HG02973 (cell line): ENCODE measurements at regions not wholly inside any gene's neighbourhood (a gene's known extent, or its start where the extent isn't known, plus 50 kb on each side); places are given as distances from the start of the nearest gene placed in this dataset.

Experiments
- ATAC-seq: cut with Tn5 transposase; IDR thresholded peaks from one replicate; pipeline ENCODE4 v1.9.1; 2021; ENCODE audit warnings: moderate library complexity; ENCODE audit not compliant: unreplicated experiment

DNA sequence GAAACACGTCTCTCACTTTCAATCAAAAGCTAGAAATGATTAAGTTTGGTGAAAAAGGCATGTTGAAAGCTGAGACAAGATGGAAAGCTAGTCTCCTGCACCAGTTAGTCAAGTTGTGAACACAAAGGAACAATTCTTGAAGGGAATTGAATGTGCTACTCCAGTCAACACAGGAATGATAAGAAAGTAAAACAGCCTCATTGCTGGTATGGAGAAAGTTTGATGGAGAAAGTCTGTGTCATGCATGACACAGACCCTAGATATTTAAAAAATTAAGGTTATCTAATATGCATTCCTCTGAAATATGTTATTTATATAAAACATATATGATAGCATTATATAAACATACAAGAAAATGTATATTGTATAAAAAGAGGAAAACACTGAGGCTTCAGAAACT is 699.4 kb upstream of the FZD8 start:
- no peak for ATAC-seq

DNA sequence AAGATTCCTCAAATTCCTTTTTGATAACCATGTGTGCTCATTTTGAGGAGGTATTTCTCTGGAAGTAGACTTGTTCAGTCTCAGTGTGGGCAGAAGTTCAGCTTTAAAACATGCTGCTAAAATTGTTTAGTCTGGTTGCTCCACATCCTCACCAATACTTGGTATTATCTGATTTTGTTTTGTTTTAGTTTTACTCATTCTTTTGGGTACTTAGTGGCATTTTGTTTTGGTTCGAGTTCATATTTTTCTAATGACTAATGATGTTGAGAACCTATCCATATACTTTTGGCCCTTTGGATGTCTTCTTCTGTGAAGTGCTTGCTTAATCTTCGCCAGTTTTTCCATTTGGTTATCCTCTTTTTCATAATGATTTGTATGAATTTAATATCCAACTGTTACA is 694.2 kb upstream of the FZD8 start:
- ATAC-seq = no peak

DNA sequence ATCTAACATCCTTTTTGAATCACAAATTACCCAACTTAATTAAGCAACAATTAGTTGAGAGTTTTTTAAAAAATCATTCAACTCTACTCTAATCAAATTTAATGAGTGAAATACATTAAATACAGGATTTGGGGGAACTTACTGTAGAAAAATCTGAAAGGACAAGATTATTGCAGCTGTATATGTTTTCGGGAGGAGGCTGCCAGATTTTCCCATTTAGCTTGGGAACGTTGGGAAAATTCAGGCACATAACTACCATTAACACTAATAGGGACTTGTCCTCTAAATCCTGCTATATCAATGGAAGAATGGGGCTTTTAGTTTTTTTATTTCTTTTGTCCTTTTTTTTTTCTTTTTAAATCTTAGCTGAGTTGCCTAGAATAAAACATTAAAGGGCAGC is 691.4 kb upstream of the FZD8 start:
- ATAC-seq = no peak

GRCh38 chr10:36332926-36333325 is 690.8 kb upstream of the FZD8 start:
- ATAC-seq = no peak

- ATAC-seq = no peak
Measured at GRCh38 chr10:36331121-36331520, 689.0 kb upstream of the FZD8 start.

- ATAC-seq = no peak
Measured at GRCh38 chr10:36325815-36326214, 683.7 kb upstream of the FZD8 start.

DNA sequence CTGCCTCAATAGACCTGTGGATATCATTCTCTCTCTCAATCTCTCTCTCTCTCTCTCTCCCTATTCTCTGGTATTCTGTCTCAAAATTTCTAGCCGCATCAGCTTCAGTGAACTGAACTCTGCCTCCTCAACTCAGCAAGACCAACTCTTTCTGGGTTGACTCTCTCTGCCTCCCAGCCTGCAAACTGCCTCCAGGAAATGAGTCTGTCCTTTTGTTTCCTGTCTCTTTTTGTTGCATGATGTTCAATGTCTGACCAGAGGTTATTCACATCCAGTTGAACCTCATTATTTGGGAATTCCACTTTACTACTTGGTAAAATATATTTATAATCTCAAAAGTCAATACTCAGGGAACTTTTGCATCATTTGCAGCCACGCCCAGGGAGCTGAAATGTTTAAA is 682.7 kb upstream of the FZD8 start:
- no peak for ATAC-seq

GRCh38 chr10:36313142-36313541 is 671.0 kb upstream of the FZD8 start:
- no peak for ATAC-seq

- no peak for ATAC-seq
Measured at GRCh38 chr10:36303896-36304295, 661.8 kb upstream of the FZD8 start.

DNA sequence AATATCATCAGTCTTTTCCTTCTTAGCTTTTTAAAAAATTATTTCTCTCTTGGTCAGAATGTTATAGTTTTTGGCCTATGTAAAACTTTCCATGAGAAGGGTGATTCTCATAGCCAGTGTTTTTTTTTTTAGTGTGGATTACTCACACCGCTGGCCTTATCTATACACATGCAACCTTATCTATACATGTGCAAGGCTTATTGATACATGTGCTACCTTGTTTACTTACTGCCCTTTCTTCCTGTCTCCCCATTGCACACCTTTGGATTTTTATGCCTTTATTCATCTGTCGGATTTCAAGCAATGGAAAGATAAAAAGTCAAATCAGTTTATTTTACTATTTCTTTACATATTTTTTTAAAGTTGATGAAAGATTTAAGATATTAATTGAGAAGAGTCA is 660.0 kb upstream of the FZD8 start:
- ATAC-seq = no peak

DNA sequence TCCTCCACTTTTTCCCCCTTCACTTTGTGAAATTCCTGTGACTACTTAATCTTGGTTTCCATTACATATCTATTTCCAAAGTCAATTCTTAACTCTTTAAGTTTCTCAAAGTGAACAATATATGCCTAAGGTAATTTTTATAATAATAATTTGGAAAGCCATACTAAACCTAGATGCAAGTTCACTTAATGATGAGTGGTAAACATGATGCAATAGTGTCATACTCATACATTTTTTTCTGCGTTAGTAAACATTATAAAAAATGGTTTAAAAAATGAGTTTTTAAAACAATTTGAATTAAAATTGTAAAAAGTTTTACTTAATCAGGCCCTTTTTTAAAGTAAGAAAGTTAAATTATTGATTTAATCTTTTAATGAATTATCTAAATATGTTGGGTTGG is 659.4 kb upstream of the FZD8 start:
- no peak for ATAC-seq

- ATAC-seq = no peak
Measured at GRCh38 chr10:36301139-36301538, 659.0 kb upstream of the FZD8 start.

DNA sequence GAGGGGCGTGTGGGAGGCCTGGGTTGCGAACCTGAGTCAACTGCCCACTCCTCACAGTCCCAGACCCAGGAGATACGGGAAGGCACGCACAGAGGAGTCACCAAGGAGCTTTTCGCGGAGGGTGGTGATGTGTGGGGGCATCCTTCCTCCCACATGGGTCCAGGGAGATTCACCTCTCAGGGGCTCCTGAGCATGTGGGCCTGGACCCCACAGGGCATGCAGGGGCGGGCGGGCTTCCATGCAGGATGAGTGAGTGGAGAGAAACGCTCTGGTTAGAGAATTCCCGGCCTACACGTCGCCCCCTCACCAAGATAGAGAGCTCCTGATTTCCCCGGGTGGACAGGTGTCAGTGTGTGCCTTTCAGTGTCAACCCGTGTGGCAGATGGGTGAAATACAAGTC is 641.7 kb upstream of the FZD8 start:
- no peak for ATAC-seq

GRCh38 chr10:36281831-36282331 is 639.8 kb upstream of the FZD8 start:
- ATAC-seq = no peak

DNA sequence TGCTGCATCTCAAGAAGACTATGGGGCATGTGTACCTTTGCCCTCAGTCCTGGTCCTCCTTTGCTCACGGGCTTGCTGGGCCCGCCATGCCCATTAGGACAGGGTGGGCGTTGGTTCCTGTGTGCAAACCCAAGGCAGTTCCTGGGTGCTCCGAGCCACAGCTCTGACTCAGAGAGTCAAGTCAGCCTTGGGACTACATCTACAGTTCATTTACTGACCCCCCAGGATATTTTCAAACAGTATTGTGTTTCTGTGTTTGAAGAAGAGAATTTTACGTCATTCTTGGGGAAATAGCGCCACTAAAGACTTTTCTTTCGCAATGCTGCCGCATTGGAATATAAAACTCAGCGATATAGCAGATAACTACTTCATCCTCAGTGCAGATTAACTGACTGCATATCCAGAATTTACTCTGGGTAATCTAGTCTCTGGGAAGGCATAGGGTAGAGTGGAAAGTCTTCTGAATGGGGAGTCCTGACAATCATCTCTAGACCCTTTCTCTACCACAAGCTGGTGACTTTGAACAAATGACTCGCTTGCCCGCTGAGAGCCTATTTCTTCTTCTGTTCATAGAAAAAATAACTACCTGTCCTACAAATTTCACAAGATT is 638.9 kb upstream of the FZD8 start:
- ATAC-seq = no peak

- no peak for ATAC-seq
Measured at GRCh38 chr10:36280321-36280741, 638.2 kb upstream of the FZD8 start.

DNA sequence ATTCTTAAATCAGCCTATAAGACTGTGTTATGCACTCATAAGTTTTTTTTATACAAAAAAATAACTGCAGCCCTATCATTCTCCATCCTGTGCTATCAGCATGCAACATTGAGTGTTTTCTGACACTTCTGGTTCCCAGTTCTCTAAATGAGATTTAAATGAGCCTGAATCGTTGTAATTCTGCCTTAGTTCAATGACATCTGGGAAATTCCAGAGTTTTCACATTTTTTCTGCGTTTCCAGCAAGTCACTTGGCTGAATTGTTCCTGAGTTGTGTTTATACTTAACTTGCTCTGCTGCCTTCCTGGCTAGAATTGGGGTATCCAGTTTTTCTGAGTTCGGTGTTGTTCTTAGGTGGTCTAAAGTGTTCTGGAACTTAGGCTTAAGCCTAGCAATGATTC is 636.1 kb upstream of the FZD8 start:
- ATAC-seq = no peak

DNA sequence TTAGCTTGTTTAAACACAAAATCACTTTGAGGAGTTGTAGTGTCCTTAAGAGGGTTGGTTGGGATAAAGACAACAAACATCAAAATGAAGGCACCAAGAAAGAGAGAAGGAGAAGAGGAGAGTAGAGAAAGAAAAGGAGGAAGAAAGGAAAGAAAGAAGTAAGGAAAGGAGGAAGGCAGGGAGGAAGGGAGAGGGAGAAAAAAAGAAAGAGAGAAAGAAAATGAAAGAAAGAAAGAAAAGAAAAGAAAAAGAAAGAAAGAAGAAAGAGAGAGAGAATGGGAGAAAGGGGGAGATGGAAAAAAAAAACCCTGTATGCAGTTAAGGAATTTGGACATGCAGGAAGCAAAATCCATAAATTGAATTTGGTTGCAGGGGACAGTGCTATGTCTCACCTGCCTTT is 635.4 kb upstream of the FZD8 start:
- no peak for ATAC-seq

DNA sequence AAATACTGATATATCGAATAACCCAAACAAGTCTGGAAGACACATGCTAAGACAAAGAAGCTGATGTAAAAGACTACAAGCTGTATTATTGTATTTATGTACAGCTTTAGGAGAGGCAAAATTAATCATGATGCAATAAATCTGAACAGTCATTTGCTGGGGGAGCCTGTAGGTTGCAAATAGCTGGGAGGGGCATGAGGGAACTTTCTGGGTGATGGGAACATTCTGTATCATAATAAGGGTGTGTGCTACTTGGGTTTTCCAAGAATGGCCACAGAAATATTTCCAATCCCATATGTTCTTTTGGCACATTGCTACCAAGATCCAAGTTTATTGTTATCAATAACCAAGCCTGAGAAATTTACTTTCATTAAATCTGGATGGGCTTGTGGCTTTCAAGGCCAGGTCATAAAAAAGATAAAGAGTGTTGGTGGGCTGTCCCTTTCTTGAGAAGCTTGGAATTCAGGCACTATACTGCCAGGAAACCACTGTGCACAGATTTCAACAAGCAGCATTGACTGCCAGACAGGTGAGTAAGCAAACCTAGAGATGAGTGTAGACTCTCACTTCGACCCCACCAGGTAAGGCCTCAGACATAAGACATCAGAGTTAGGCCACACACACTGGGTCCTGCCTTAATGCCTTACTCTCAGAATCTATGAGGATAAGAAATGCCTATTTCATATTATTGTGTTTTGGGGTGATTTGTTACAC is 629.7 kb upstream of the FZD8 start:
- no peak for ATAC-seq

DNA sequence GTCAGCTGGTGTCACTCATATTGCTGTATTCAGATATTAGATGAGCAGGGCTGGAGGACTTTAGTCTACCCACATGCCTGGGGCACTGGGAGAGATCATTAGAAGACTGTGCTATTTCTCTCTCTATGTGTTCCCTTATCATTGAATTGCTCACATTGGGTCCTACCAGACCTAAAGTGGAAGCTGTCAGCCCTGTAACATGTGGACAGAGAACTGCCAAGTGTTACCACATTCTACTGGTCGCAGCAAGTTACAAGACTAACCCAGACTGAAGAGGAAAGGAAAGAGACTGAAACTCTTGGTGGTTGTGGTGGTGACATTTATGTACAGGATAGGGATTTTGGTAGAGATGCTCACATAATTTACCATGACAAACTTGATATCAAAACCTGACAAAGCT is 627.1 kb upstream of the FZD8 start:
- no peak for ATAC-seq

- ATAC-seq = no peak
Measured at GRCh38 chr10:36266923-36267322, 624.8 kb upstream of the FZD8 start.

GRCh38 chr10:36265741-36266140 is 623.6 kb upstream of the FZD8 start:
- no peak for ATAC-seq

DNA sequence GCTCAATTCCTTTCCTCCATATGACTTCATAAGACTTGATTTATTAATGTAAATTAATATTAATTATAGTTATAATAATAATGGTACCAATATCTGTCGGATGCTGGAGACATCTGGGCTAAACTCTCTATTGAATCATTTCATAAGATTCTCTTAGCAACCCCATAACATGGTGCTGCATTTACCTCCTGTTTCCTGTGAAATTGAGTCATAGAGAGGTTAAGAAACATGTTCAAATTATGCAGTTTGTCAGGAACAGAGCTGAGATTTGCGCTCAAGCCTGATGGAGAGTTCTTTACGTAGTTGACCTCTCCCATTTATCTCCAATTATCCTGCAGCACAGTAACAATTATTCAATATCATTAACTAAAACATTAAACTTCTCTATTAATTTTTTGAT is 621.8 kb upstream of the FZD8 start:
- no peak for ATAC-seq
